CD4-positive, alpha-beta T cell (primary cell): ENCODE measurements at regions not wholly inside any gene's neighbourhood (a gene's known extent, or its start where the extent isn't known, plus 50 kb on each side); places are given as distances from the start of the nearest gene placed in this dataset.

Experiments
- ATAC-seq: fragments of 200-7000 bp; cut with Tn5 transposase; one replicate; pipeline ENCODE4 v1.10.0; 2022; ENCODE audit warnings: mild to moderate bottlenecking; ENCODE audit not compliant: poor library complexity
- CTCF ChIA-PET: fragments of 350-600 bp; sonication (Branson Sonifier 250); formaldehyde crosslinking; loops from one replicate; lab custom pipeline; 2021; ENCODE audit warnings: antibody characterized with exemption, inconsistent platforms; lab: Charles Lee
- POLR2A ChIA-PET: fragments of 350-600 bp; sonication (Branson Sonifier 250); formaldehyde crosslinking; loops from one replicate; lab custom pipeline; 2021; ENCODE audit warnings: antibody characterized with exemption, inconsistent platforms; lab: Charles Lee
- DNase-seq, 14 experiments: peaks; one replicate each; pipeline ENCODE4 v3.0.0-alpha.2; 2013 to 2020; ENCODE audit warnings: mixed read lengths in 2 of 14
- H3K27ac ChIP-seq, 2 donors: one replicate each; pipeline versions ENCODE4 v1.5.1 to v1.7.0; 2013; ENCODE audit warnings: low read length in 2 of 2, low read depth in 1 of 2, mild to moderate bottlenecking in 1 of 2
- H3K27me3 ChIP-seq, 2 experiments: 1 replicate in 1 of 2; 2 replicates in 1 of 2; pipeline versions ENCODE4 v1.6.1 to v1.7.0; 2013; ENCODE audit warnings: low read length in 2 of 2, control low read depth in 1 of 2, mild to moderate bottlenecking in 1 of 2, moderate library complexity in 1 of 2; ENCODE audit not compliant: insufficient read depth in 2 of 2, control insufficient read depth in 1 of 2
- H3K36me3 ChIP-seq: one replicate; pipeline ENCODE4 v1.6.1; 2013; ENCODE audit warnings: low read length, control low read depth; ENCODE audit not compliant: insufficient read depth
- H3K4me1 ChIP-seq: one replicate; pipeline ENCODE4 v1.6.1; 2013; ENCODE audit warnings: low read length, control low read depth; ENCODE audit not compliant: insufficient read depth
- H3K4me3 ChIP-seq: one replicate; pipeline ENCODE4 v1.5.1; 2013; ENCODE audit warnings: mild to moderate bottlenecking, low read length, moderate library complexity
- H3K9me3 ChIP-seq, 2 experiments: 1 replicate in 1 of 2; 2 replicates in 1 of 2; pipeline versions ENCODE4 v1.6.1 to v1.7.0; 2013; ENCODE audit warnings: low read length in 2 of 2, mild to moderate bottlenecking in 2 of 2, control low read depth in 1 of 2, moderate library complexity in 1 of 2; ENCODE audit not compliant: control insufficient read depth in 1 of 2, insufficient read depth in 1 of 2
- H3K27ac Mint-ChIP-seq: one replicate; pipeline ENCODE4 v1.8.0; 2020; ENCODE audit warnings: mixed read lengths
- H3K27me3 Mint-ChIP-seq: one replicate; pipeline ENCODE4 v1.8.0; 2021; ENCODE audit warnings: mixed read lengths
- H3K36me3 Mint-ChIP-seq: one replicate; pipeline ENCODE4 v1.8.0; 2021; ENCODE audit warnings: low read depth, mixed read lengths
- H3K4me1 Mint-ChIP-seq: one replicate; pipeline ENCODE4 v1.8.0; 2021; ENCODE audit warnings: low read depth, mixed read lengths
- H3K4me3 Mint-ChIP-seq: one replicate; pipeline ENCODE4 v1.8.0; 2020; ENCODE audit warnings: mild to moderate bottlenecking, mixed read lengths
- H3K9me3 Mint-ChIP-seq: one replicate; pipeline ENCODE4 v1.8.0; 2020; ENCODE audit warnings: mixed read lengths
- CTCF ChIP-seq: fragments of 200-600 bp; IDR thresholded peaks from one replicate; pipeline ENCODE4 v1.8.0; 2022; ENCODE audit warnings: antibody characterized with exemption, mild to moderate bottlenecking
- intact Hi-C, 2 experiments: fragments of 100-400 bp; cut with DNase I in 1 of 2; cut with micrococcal nuclease in 1 of 2; formaldehyde crosslinking; loops; one replicate each; pipeline versions ENCODE4 v1.15.1 to v1.9.0; 2023 to 2025; cut with DNase I, micrococcal nuclease

GRCh38 chr5:166948679-166949078 is 1342.8 kb upstream of the WWC1 start:
- H3K4me3 ChIP-seq, result no peak overlapping the region
- DNase-seq (no peak), ATAC-seq (no peak)
- no peaks in the 10 kb centered on the region for H3K4me1 Mint-ChIP-seq
- no peaks in the 10 kb centered on the region for H3K9me3 Mint-ChIP-seq
- CTCF ChIA-PET, result no interaction called here
- no peaks in the 10 kb centered on the region for H3K36me3 Mint-ChIP-seq
- H3K27ac Mint-ChIP-seq, result no peak overlapping the region
- POLR2A ChIA-PET, result no interaction called here
- no peak overlapping the region for H3K4me3 Mint-ChIP-seq
- no peaks in the 10 kb centered on the region for H3K4me1 ChIP-seq
- H3K27me3 Mint-ChIP-seq, result no peaks in the 10 kb centered on the region
- intact Hi-C loops, result no loop called here
- no peak overlapping the region for H3K27ac ChIP-seq
- no peaks in the 10 kb centered on the region for H3K36me3 ChIP-seq
- no peaks in the 10 kb centered on the region for H3K27me3 ChIP-seq
- TF ChIP-seq CTCF, result no peak
- peaks cover 0 to 9% of the 10 kb centered on the region in 2 experiments for H3K9me3 ChIP-seq

- ATAC-seq (no peak), DNase-seq (no peak)
- TF ChIP-seq CTCF, result no peak
- Mint-ChIP-seq H3K27me3 (no peaks in the 10 kb centered on the region), H3K27ac (no peak overlapping the region), H3K36me3 (no peaks in the 10 kb centered on the region), H3K4me3 (no peak overlapping the region), H3K9me3 (peaks cover 1% of the 10 kb centered on the region), H3K4me1 (no peaks in the 10 kb centered on the region)
- CTCF ChIA-PET, result no interaction called here
- Histone ChIP-seq H3K4me3 (no peak overlapping the region), H3K4me1 (no peaks in the 10 kb centered on the region), H3K36me3 (no peaks in the 10 kb centered on the region), H3K27me3 (no peaks in the 10 kb centered on the region), H3K27ac (no peak overlapping the region), H3K9me3 (peaks cover 0 to 3% of the 10 kb centered on the region in 2 experiments)
- POLR2A ChIA-PET, result no interaction called here
- intact Hi-C loops, result no loop called here
Measured at GRCh38 chr5:166952048-166952447, 1339.4 kb upstream of the WWC1 start.

- Mint-ChIP-seq H3K9me3 (peaks cover 12% of the 10 kb centered on the region), H3K27ac (no peak overlapping the region), H3K27me3 (no peaks in the 10 kb centered on the region), H3K36me3 (no peaks in the 10 kb centered on the region), H3K4me3 (no peak overlapping the region), H3K4me1 (no peaks in the 10 kb centered on the region)
- POLR2A ChIA-PET, result no interaction called here
- Histone ChIP-seq H3K27me3 (no peaks in the 10 kb centered on the region), H3K4me3 (no peak overlapping the region), H3K36me3 (no peaks in the 10 kb centered on the region), H3K27ac (no peak overlapping the region), H3K4me1 (no peaks in the 10 kb centered on the region), H3K9me3 (peaks cover 0 to 6% of the 10 kb centered on the region in 2 experiments)
- TF ChIP-seq CTCF, result no peak
- CTCF ChIA-PET, result no interaction called here
- intact Hi-C loops, result no loop called here
- no peak for DNase-seq
- no peak for ATAC-seq
Measured at GRCh38 chr5:166957782-166958181, 1333.7 kb upstream of the WWC1 start.
